RPMI8226 (cell line): ENCODE measurements at regions not wholly inside any gene's neighbourhood (a gene's known extent, or its start where the extent isn't known, plus 50 kb on each side); places are given as distances from the start of the nearest gene placed in this dataset.
A peak's percentile ranks its signal among the peaks of the same experiment; 100 is the strongest.
"Not testable (repeated sequence)": the region's sequence is repeated elsewhere in the genome, so short reads cannot be mapped to it uniquely, and the experiment has no call there.

Experiments used
- DNase-seq: peaks from one replicate; pipeline ENCODE4 v3.0.0-alpha.2; 2015

DNA sequence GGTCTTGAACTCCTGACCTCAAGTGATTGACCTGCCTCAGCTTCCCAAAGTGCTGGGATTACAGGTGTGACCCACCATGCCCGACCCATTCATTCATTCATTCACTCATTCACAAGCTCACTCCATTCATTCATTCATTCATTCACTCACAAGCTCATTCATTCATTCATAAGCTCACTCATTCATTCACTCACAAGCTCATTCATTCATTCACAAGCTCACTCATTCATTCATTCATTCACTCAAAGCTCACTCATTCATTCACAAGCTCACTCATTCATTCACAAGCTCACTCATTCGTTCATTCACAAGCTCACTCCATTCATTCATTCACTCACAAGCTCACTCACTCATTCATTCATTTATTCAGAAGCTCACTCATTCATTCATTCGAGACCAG lies 198.6 kb downstream of the SHOX start:
- DNase-seq, result no peak

DNA sequence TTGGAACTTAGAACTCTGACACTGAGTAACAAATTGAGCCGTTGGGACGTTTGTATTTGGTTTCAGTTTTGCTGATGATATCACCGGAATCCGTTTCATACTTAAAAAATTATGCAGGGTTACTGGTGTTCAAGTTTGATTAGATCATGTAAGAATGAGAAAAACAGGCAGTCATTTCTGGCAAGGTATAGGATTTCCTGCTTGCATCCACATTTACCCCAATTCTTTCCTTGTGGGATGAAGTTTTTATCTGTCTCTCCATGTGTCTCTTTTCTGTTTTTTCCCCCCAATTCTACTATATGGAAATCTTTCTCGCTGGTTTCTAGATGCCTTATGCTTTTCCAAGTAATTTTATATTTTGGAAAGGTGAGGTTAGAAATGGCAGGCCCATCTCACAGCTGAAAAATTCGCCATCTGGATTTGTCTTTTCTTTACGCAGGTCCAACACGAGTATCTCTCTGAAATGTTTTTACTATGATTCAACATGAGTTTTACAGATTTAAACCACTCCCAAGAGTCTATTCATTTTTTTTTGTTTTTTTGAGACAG lies 197.9 kb downstream of the SHOX start:
- DNase-seq, result no peak

- no peak for DNase-seq
Measured at GRCh38 chrX:826448-826847, 195.9 kb downstream of the SHOX start.

DNA sequence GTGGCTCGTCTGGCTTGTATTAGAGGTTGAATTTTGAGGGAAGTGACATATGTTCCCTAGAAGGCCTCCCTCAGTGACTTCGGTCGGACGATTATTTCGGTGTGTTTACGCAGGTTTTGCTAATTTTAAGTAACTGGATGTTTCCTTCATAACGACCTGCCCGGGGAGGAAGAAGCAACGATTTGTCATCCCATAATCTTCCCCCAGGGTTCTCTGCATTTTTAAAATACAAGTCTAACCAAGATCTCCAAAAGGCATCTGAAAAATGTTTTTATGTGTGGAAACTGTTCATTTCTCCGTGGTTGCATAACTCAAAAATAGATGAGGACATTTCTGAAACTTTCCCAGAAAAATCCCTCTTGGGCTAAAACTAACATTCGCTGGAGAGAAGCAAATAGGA lies 195.4 kb downstream of the SHOX start:
- DNase-seq, result no peak

DNA sequence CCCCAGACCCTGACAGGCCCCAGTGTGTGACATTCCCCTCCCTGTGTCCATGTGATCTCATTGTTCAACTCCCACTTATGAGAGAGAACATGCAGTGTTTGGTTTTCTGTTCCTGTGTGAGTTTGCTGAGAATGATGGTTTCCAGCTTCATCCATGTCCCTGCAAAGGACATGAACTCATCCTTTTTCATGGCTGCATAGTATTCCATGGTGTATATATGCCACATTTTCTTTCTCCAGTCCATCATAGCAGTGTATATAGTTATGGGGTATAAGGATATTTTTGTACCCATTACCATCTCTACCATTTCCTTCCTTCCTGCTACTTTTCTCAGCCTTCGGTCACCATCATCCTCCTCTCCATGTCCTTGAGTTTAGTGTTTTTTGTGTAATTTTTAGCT lies 192.5 kb downstream of the SHOX start:
- not testable (repeated sequence) for DNase-seq

DNA sequence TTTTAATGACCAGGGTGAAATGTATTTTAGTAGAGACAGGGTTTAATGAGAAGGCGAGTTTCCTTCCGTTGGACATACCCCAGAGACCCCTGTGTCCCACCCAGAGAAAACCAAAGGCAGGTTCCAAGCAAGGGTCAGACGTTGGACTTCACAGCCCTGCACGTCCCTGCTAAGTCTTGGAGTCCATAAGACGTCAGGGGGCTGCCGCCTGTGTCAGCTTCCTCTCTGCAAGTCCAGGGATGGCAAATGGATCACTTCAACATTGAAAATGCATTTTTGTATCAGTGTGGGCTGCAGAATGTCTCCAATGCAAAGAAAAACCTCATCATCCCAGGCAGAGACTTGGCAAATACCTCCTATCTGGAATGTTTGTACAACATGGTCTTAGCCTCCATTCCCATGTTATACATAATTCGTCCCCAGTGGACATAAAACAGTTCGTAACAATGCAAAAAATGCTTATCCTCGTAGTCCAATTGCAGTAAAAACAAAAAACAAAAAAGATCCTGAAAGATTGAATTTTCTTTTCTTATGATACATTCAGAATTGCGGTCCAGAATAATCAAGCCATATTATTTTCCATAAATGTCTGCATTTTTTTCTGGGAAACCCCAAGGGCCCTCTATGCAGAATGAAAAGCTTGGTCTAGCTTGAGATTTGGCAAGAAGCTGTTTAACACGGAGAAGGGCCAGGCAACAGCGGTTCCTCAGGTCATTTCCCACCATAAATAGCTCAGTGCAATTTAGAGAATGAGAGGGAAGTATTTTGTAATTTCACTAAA lies 190.9 kb downstream of the SHOX start:
- no peak for DNase-seq

DNA sequence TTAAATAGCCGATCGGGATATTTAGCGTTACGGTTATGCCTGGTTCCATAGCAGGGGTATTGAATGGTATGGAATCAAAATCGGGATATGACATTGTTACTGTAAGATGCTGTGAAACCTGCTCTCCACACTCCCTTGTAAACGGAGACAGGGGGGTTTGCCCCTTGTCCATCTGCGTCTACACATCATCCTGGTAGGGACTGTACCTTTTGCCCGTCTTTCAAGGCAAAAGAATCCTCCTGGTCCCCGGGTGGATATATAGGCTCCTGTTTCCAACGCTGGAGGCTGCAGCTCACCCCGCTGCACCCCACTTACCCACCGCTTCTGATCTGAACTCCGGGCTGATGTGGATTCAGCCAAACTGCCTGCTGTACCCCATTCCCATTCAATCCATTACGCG lies 189.1 kb downstream of the SHOX start:
- no peak for DNase-seq

GRCh38 chrX:817759-818300 lies 187.2 kb downstream of the SHOX start:
- DNase-seq, result no peak

DNA sequence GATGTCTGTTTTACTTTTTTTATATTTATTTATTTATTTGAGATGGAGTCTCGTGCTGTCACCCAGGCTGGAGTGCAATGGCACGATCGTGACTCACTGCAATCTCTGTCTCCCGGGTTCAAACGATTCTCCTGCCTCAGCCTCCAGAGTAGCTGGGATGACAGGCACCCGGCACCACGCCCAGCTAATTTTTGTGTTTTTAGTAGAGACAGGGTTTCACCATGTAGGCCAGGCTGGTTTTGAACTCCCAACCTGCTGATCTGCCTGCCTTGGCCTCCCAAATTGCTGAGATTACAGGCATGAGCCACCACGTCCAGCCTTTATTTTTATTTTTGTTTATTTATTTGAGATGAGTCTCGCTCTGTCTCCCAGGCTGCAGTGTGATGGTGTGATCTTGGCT lies 186.6 kb downstream of the SHOX start:
- not testable (repeated sequence) for DNase-seq

DNA sequence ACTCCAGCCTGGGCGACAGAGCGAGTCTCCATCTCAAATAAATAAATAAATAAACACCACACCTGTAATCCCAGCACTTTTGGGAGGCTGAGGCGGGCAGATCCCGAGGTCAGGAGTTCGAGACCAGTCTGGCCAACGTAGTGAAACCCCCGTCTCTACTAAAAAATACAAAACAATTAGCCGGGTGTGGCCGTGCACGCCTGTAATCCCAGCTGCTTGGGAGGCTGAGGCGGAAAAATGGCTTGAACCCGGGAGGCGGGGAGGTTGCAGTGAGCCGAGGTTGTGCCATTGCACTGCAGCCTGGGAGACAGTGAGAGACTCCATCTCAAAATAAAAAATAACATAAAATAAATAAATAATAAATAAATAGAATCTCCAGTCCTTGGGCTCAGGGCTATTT lies 185.8 kb downstream of the SHOX start:
- DNase-seq, result no peak

- no peak for DNase-seq
Measured at GRCh38 chrX:810186-810585, 179.6 kb downstream of the SHOX start.

DNA sequence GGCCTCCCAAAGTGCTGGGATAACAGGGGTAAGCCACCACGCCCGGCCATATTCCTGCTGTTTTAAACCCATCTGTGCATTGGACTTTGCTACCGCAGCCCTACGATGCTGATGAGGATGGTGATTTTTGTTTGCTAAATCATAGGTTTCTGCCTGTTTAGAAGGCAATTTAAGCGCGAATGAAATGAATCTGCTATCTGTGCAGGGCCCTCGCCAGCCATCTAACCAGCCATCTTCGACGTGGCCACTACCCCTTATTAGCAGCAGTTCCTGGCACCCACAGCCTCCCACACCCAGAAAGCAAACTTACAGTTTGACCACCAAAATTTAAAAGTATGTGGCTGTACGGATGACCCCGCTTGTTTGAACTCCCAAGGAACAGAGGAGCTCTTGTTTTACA lies 178.5 kb downstream of the SHOX start:
- DNase-seq, result no peak

- DNase-seq, result no peak
Measured at GRCh38 chrX:806586-806985, 176.0 kb downstream of the SHOX start.

GRCh38 chrX:805988-806387 lies 175.4 kb downstream of the SHOX start:
- DNase-seq, result no peak

DNA sequence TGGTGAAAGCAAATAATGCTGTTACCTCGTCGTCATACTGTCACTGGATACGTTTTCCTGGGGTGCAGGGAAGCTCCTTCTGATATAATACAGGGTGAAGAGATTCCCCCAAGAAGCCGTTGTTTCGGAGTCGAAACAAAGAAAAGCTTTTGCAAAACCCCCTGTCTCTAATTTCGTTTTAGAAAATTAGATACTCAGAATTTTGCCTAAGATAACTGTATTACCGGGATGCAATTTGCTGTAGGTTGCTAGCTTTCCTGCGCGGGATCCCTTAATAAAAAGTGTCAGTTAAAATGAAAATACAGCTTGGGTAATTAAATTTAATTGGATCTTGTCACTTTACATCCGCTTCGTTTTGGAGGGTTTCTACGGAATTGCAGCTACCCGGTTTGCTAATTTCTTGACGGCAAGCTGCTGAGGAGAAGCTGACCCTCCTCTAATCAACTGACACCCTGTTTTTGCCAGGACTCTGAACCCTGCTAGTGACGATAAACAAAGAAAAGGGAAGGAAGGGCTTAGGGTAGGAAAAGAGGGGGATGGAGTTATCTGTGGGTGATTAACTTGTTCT lies 174.6 kb downstream of the SHOX start:
- DNase-seq, result no peak

- DNase-seq, result peak; percentile 35
Measured at GRCh38 chrX:802846-803245, 172.3 kb downstream of the SHOX start.

DNA sequence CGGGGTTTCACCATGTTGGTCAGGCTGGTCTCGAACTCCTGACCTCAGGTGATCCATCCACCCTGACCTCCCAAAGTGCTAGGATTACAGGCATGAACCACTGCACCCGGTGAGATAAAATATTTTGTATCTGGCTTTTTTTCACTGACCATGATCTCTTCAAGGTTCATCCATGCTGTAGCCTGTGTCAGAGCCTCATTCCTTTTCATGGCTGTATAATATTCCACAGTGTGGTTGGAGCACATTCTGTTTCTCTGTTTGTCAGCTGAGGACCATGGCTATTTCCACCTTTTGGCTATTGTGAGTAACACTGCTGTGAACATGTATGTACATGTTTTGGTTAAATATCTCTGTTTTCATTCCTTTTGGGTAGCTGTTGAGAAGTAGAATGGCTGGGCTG lies 169.2 kb downstream of the SHOX start:
- DNase-seq, result no peak

DNA sequence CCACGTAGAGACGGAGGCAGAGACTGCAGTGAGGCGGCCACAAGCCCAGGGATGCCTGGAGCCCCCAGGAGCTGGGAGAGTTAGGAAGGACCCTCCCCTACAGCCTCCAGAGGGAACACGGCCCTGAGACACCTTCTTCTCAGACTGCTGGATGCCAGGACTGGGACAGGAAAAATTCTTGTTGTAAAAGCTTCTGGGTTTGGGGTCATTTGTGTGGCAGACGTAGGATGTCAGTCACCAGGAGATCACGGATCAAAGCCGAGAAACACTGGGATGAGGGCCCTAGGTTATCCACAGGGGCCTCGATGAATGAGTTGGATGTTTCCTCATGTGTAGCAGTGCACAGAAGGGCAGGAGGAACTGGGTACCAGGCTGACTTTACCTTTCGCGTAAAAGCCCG lies 163.7 kb downstream of the SHOX start:
- DNase-seq, result no peak

DNA sequence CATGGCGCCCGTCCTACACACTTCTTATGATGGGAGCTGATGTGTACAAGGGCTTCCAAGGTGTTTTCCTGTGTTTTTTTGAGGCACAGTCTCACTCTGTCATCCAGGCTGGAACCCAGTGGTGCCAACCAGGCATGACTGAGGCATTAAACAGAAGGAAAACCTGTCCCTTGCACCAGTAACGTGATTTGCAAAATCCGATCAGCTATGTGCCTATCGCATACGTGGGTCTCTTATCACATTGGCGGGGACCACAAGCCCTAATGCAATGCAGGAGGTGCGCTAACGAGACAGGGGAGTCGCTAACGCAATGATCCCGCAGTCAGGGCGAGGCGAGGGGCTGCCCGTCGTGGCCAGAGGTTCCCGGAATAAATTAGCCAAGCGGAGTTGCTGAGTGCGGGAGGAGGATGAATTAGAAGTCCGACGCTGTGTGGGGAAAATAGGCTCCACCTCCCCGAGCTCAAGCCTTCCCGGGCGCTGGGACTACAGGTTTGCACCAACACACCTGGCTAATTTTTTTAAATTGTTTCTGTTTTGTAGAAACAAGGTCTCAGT lies 162.7 kb downstream of the SHOX start:
- peak; percentile 24 for DNase-seq

DNA sequence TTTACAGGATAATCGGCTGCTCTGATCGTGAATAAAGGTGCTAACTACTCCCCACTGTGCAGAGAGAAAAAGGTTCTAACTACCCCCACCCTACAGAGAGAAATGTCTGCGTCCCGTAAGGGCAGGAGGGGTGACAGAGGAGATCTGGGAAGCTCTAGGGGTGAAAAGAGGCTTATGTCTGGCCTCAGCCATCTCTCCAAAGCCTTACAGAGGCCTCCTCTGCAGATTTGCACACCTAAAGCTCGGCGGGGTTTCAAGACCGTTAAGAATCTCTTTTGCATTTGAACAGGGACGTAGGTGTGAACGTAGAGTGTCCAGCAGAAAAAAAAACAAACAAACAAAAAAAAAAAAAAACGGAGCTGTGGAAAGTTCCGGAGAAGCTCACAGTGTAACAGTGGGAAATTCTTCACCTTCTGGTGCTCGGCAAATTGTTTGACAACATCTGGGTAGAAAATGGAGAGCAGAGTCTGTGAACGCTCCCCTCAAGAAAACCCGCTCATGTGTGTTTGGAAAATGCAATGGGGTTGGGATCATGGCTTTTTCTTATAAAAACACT lies 161.0 kb downstream of the SHOX start:
- DNase-seq, result no peak

DNA sequence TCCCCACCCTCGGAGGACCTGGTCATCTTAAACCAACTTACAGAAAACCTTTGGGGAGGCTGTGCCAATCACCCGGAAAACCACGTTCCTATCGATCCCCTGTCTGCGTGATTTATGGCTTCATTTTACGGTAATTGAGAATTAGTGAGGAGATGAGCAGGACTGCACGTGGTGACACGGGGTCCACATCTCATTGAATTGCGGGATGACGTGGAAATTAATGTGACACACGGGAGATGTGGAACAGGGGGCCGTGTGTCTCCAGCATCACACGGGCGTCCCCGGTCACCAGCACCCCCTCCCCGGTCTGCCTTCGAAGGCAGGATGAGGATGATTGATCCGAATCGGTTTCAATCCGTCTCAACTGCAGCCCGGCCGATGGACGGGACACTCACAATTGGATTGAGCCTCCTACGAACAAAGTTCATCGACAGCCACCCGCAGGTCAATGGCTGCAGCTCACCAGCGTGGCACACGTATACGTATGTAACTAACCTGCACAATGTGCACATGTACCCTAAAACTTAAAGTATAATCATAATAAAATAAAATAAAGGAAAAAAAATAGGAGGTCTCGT lies 160.3 kb downstream of the SHOX start:
- DNase-seq, result no peak

GRCh38 chrX:790041-790506 lies 159.5 kb downstream of the SHOX start:
- no peak for DNase-seq

GRCh38 chrX:789096-789495 lies 158.5 kb downstream of the SHOX start:
- DNase-seq, result no peak
